Parathyroid adenoma (tissue), 2 donors: ENCODE measurements at regions not wholly inside any gene's neighbourhood (a gene's known extent, or its start where the extent isn't known, plus 50 kb on each side); places are given as distances from the start of the nearest gene placed in this dataset.

ENCODE experiments used
- H2AFZ ChIP-seq: fragments of 300-600 bp; sonication (generic); one replicate; pipeline ENCODE4 v1.7.0; 2017; ENCODE audit warnings: antibody characterized with exemption, mild to moderate bottlenecking
- H3K27ac ChIP-seq: fragments of 300-600 bp; sonication (generic); one replicate; pipeline ENCODE4 v1.7.0; 2017
- H3K27me3 ChIP-seq: fragments of 300-600 bp; sonication (generic); one replicate; pipeline ENCODE4 v1.7.0; 2017; ENCODE audit warnings: low read length; ENCODE audit not compliant: control insufficient read depth, insufficient read depth
- H3K36me3 ChIP-seq: fragments of 300-600 bp; sonication (generic); one replicate; pipeline ENCODE4 v1.7.0; 2017; ENCODE audit warnings: low read length; ENCODE audit not compliant: control insufficient read depth, insufficient read depth
- H3K4me1 ChIP-seq: fragments of 300-600 bp; sonication (generic); one replicate; pipeline ENCODE4 v1.7.0; 2017; ENCODE audit warnings: control low read depth
- H3K4me2 ChIP-seq: fragments of 300-600 bp; sonication (generic); one replicate; pipeline ENCODE4 v1.7.0; 2017; ENCODE audit warnings: low read length
- H3K4me3 ChIP-seq: fragments of 300-600 bp; sonication (generic); one replicate; pipeline ENCODE4 v1.7.0; 2017; ENCODE audit warnings: low read depth, low read length
- H3K79me2 ChIP-seq: fragments of 300-600 bp; sonication (generic); one replicate; pipeline ENCODE4 v1.7.0; 2017; ENCODE audit warnings: control low read depth
- H3K9ac ChIP-seq: fragments of 300-600 bp; sonication (generic); one replicate; pipeline ENCODE4 v1.7.0; 2017; ENCODE audit warnings: mild to moderate bottlenecking
- H3K9me3 ChIP-seq: fragments of 300-600 bp; sonication (generic); one replicate; pipeline ENCODE4 v1.7.0; 2017; ENCODE audit warnings: low read length; ENCODE audit not compliant: control insufficient read depth
- CTCF ChIP-seq: fragments of 300-600 bp; sonication (generic); IDR thresholded peaks from one replicate; pipeline ENCODE4 v1.7.0; 2017; ENCODE audit warnings: antibody characterized with exemption, mild to moderate bottlenecking
- donor health status: primary hyperparathyroidism.

DNA sequence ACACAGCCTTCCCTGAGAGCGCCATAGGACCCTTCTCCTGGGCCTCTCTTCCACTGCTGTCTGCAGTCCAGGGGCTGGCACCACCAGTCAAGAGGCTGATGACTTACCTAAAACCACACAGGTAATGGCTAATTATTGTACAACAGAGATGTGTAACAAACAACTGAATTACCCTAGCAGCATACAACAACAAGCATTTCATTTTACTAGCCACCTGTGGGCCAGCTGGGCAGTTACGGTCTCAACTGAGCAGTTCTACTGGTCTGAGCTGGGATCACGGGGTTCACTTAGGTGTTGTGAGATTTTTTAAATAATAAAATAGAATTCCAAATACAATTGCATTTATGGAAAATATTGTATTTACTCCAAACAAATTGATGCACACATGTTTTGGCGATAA is 431.9 kb downstream of the TNS3 start:
- Histone ChIP-seq H3K79me2 (no peaks in the 10 kb centered on the region), H3K36me3 (no peaks in the 10 kb centered on the region), H3K9me3 (no peaks in the 10 kb centered on the region), H3K4me1 (peaks cover 3% of the 10 kb centered on the region), H3K4me3 (no peak overlapping the region), H3K4me2 (no peak overlapping the region), H3K27ac (no peak overlapping the region), H2AFZ (no peak overlapping the region), H3K9ac (no peak overlapping the region), H3K27me3 (no peaks in the 10 kb centered on the region)
- no peak for TF ChIP-seq CTCF

GRCh38 chr7:47149208-47149839 is 432.6 kb downstream of the TNS3 start:
- H2AFZ ChIP-seq: no peak overlapping the region
- H3K27me3 ChIP-seq: no peaks in the 10 kb centered on the region
- no peaks in the 10 kb centered on the region for H3K9me3 ChIP-seq
- H3K27ac ChIP-seq: no peak overlapping the region
- H3K4me2 ChIP-seq: no peak overlapping the region
- H3K4me3 ChIP-seq: no peak overlapping the region
- no peak overlapping the region for H3K9ac ChIP-seq
- peaks cover 3% of the 10 kb centered on the region for H3K4me1 ChIP-seq
- TF ChIP-seq CTCF: no peak
- no peaks in the 10 kb centered on the region for H3K79me2 ChIP-seq
- no peaks in the 10 kb centered on the region for H3K36me3 ChIP-seq

GRCh38 chr7:47148536-47149207 is 433.2 kb downstream of the TNS3 start:
- Histone ChIP-seq H3K27ac (no peak overlapping the region), H3K9me3 (no peaks in the 10 kb centered on the region)

GRCh38 chr7:47147213-47147631 is 434.7 kb downstream of the TNS3 start:
- Histone ChIP-seq H3K9me3 (no peaks in the 10 kb centered on the region), H3K27me3 (no peaks in the 10 kb centered on the region), H2AFZ (no peak overlapping the region), H3K9ac (no peak overlapping the region), H3K4me3 (no peak overlapping the region), H3K27ac (no peak overlapping the region), H3K4me2 (no peak overlapping the region), H3K36me3 (no peaks in the 10 kb centered on the region), H3K79me2 (no peaks in the 10 kb centered on the region), H3K4me1 (peaks cover 3% of the 10 kb centered on the region)
- TF ChIP-seq CTCF: no peak

More at GRCh38 chr7:47148536-47149207, 433.2 kb downstream of the TNS3 start:
- Histone ChIP-seq H3K79me2 (no peaks in the 10 kb centered on the region), H3K36me3 (no peaks in the 10 kb centered on the region), H3K27me3 (no peaks in the 10 kb centered on the region), H3K9ac (no peak overlapping the region), H3K4me2 (no peak overlapping the region), H2AFZ (no peak overlapping the region), H3K4me1 (peaks cover 3% of the 10 kb centered on the region), H3K4me3 (no peak overlapping the region)
- no peak for TF ChIP-seq CTCF

GRCh38 chr7:47145982-47146381 is 435.9 kb downstream of the TNS3 start:
- peaks cover 3% of the 10 kb centered on the region for H3K4me1 ChIP-seq
- TF ChIP-seq CTCF: no peak
- no peak overlapping the region for H3K27ac ChIP-seq
- no peak overlapping the region for H2AFZ ChIP-seq
- H3K4me3 ChIP-seq: no peak overlapping the region
- H3K9me3 ChIP-seq: no peaks in the 10 kb centered on the region
- H3K9ac ChIP-seq: no peak overlapping the region
- H3K27me3 ChIP-seq: no peaks in the 10 kb centered on the region
- H3K4me2 ChIP-seq: no peak overlapping the region
- no peaks in the 10 kb centered on the region for H3K79me2 ChIP-seq
- no peaks in the 10 kb centered on the region for H3K36me3 ChIP-seq
